GM23338 (cell line): ENCODE measurements at regions not wholly inside any gene's neighbourhood (a gene's known extent, or its start where the extent isn't known, plus 50 kb on each side); places are given as distances from the start of the nearest gene placed in this dataset.

Experiments
- ATAC-seq: fragments of 200-7000 bp; cut with Tn5 transposase; 3 replicates; pipeline ENCODE4 v1.9.1; 2020
- DNase-seq: peaks from one replicate; pipeline ENCODE4 v3.0.0-alpha.2; 2015; ENCODE audit warnings: low spot score
- H2AFZ ChIP-seq: fragments of 200-600 bp; sonication (generic); 2 replicates; pipeline ENCODE4 v1.8.0; 2016; ENCODE audit warnings: antibody characterized with exemption, mild to moderate bottlenecking, moderate library complexity
- H3F3A ChIP-seq: fragments of 200-600 bp; sonication (generic); replicated peaks from 2 replicates; pipeline ENCODE4 v1.8.0; 2017; ENCODE audit warnings: antibody characterized with exemption, mixed run types, low read depth
- H3K27ac ChIP-seq: fragments of 200-600 bp; sonication (generic); 2 replicates; pipeline ENCODE4 v1.6.1; 2016; ENCODE audit warnings: low read depth
- H3K27me3 ChIP-seq: fragments of 200-600 bp; sonication (generic); 2 replicates; pipeline ENCODE4 v1.8.0; 2016; ENCODE audit warnings: mild to moderate bottlenecking, mixed run types, moderate library complexity; ENCODE audit not compliant: insufficient read depth
- H3K36me3 ChIP-seq: fragments of 200-600 bp; sonication (generic); 2 replicates; pipeline ENCODE4 v1.8.0; 2016; ENCODE audit warnings: mild to moderate bottlenecking; ENCODE audit not compliant: insufficient read depth
- H3K4me1 ChIP-seq: fragments of 200-600 bp; sonication (generic); 2 replicates; pipeline ENCODE4 v1.8.0; 2016; ENCODE audit warnings: mild to moderate bottlenecking, moderate library complexity; ENCODE audit not compliant: insufficient read depth
- H3K4me2 ChIP-seq: fragments of 200-600 bp; sonication (generic); 2 replicates; pipeline ENCODE4 v1.7.1; 2017; ENCODE audit warnings: mixed run types
- H3K4me3 ChIP-seq: fragments of 200-600 bp; sonication (generic); 2 replicates; pipeline ENCODE4 v1.6.1; 2016; ENCODE audit warnings: mixed run types
- H3K79me2 ChIP-seq: fragments of 200-600 bp; sonication (generic); replicated peaks from 2 replicates; pipeline ENCODE4 v1.8.0; 2017; ENCODE audit warnings: mild to moderate bottlenecking; ENCODE audit not compliant: insufficient read depth
- H3K9me2 ChIP-seq: fragments of 200-600 bp; sonication (generic); 2 replicates; pipeline ENCODE4 v1.8.0; 2017; ENCODE audit not compliant: insufficient read depth
- H4K20me1 ChIP-seq: fragments of 200-600 bp; sonication (generic); replicated peaks from 2 replicates; pipeline ENCODE4 v1.8.0; 2017; ENCODE audit warnings: mild to moderate bottlenecking; ENCODE audit not compliant: insufficient read depth
- H3K27ac Mint-ChIP-seq: 2 replicates; pipeline ENCODE4 v1.8.0; 2020; ENCODE audit warnings: inconsistent platforms, mild to moderate bottlenecking, moderate library complexity, mixed read lengths
- H3K27me3 Mint-ChIP-seq: 3 replicates; pipeline ENCODE4 v1.8.0; 2022; ENCODE audit warnings: low read depth, mild to moderate bottlenecking, moderate library complexity, mixed read lengths, inconsistent platforms; ENCODE audit not compliant: insufficient read depth, poor library complexity
- H3K36me3 Mint-ChIP-seq: 3 replicates; pipeline ENCODE4 v1.8.0; 2021; ENCODE audit warnings: low read depth, mild to moderate bottlenecking, inconsistent platforms, moderate library complexity, mixed read lengths
- H3K4me1 Mint-ChIP-seq: 3 replicates; pipeline ENCODE4 v1.8.0; 2020; ENCODE audit warnings: mild to moderate bottlenecking, inconsistent platforms, mixed read lengths
- H3K4me3 Mint-ChIP-seq: 3 replicates; pipeline ENCODE4 v1.8.0; 2021; ENCODE audit warnings: moderate library complexity, mild to moderate bottlenecking, inconsistent platforms, mixed read lengths
- H3K9me3 Mint-ChIP-seq: 3 replicates; pipeline ENCODE4 v1.8.0; 2020; ENCODE audit warnings: moderate library complexity, mild to moderate bottlenecking, inconsistent platforms, mixed read lengths
- CREB1 ChIP-seq: fragments of 250-450 bp; sonication (Bioruptor Pico); IDR thresholded peaks from 2 replicates; pipeline ENCODE4 v1.5.0; 2020; ENCODE audit warnings: low read depth, mild to moderate bottlenecking, moderate library complexity
- EZH2 ChIP-seq: fragments of 200-600 bp; sonication (generic); IDR thresholded peaks from one replicate; pipeline ENCODE4 v1.8.0; 2017; ENCODE audit warnings: antibody characterized with exemption, mild to moderate bottlenecking, low read depth; ENCODE audit not compliant: unreplicated experiment
- EZH2phosphoT487 ChIP-seq: fragments of 200-600 bp; sonication (generic); IDR thresholded peaks from one replicate; pipeline ENCODE4 v1.8.1; 2018; ENCODE audit warnings: antibody characterized with exemption; ENCODE audit not compliant: unreplicated experiment
- JUNB ChIP-seq: IDR thresholded peaks from one replicate; pipeline ENCODE4 v1.6.1; 2016; ENCODE audit warnings: antibody characterized with exemption; ENCODE audit not compliant: unreplicated experiment
- NANOG ChIP-seq: IDR thresholded peaks from 2 replicates; pipeline ENCODE4 v1.6.1; 2016; ENCODE audit warnings: antibody characterized with exemption, borderline replicate concordance
- POLR2AphosphoS5 ChIP-seq: IDR thresholded peaks from 2 replicates; pipeline ENCODE4 v1.6.1; 2016; ENCODE audit warnings: antibody characterized with exemption, low read depth
- STAT1 ChIP-seq: IDR thresholded peaks from one replicate; pipeline ENCODE4 v1.6.1; 2016; ENCODE audit warnings: antibody characterized with exemption; ENCODE audit not compliant: unreplicated experiment
- ZNF114 ChIP-seq: fragments of 250-450 bp; sonication (Bioruptor Pico); IDR thresholded peaks from 2 replicates; pipeline ENCODE4 v1.5.0; 2020; ENCODE audit warnings: mild to moderate bottlenecking, moderate library complexity
- TF ChIP-seq, protein P1 (sequence below): fragments of 250-450 bp; sonication (Bioruptor Pico); IDR thresholded peaks from 2 replicates; pipeline ENCODE4 v1.5.0; 2020; ENCODE audit warnings: mild to moderate bottlenecking, moderate library complexity
- TF ChIP-seq, protein P2 (sequence below), 2 experiments: fragments of 200-600 bp in 1 of 2; sonication (generic) in 1 of 2; conservative IDR thresholded peaks; 2 replicates each; pipeline versions ENCODE4 v1.5.1 to v1.6.1; 2016 to 2017; ENCODE audit warnings: antibody characterized with exemption in 2 of 2, low read depth in 2 of 2, mild to moderate bottlenecking in 2 of 2, moderate library complexity in 1 of 2
- TF ChIP-seq, protein P3 (sequence below): IDR thresholded peaks from one replicate; pipeline ENCODE4 v1.6.1; 2018; ENCODE audit warnings: antibody characterized with exemption; ENCODE audit not compliant: unreplicated experiment

DNA sequence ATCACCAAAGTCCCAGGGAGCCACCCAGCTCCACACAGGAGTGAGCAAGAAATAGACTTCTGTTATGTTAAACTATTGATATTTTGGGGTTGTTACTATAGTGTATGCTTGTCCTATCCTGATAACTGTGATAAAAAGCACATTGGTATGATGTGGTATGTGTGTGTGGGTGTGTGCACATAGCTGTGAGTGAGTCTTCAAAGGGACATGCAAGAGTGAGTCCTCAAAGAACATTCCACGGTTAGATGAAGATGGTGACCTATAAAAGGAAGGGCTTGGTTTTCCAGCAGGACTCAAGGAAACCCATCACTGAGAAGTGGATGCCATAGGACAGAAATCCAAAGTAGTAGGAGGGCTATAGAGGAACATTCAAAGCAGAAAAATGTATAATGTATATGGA is 342.9 kb downstream of the TSN start:
- no peak overlapping the region for H3K27ac ChIP-seq
- ATAC-seq, result no peak
- no peak for TF ChIP-seq CREB1 (CRISPR knock-in tag)
- no peak for TF ChIP-seq POLR2AphosphoS5
- no peak for TF ChIP-seq EZH2phosphoT487
- no peak for TF ChIP-seq STAT1
- Mint-ChIP-seq H3K36me3 (no peaks in the 10 kb centered on the region), H3K27ac (no peak overlapping the region), H3K9me3 (peaks cover 9% of the 10 kb centered on the region), H3K27me3 (no peaks in the 10 kb centered on the region), H3K4me3 (no peak overlapping the region), H3K4me1 (no peaks in the 10 kb centered on the region)
- H3K36me3 ChIP-seq, result no peaks in the 10 kb centered on the region
- no peaks in the 10 kb centered on the region for H3K27me3 ChIP-seq
- no peak overlapping the region for H3K4me2 ChIP-seq
- no peaks in the 10 kb centered on the region for H4K20me1 ChIP-seq
- H3K4me3 ChIP-seq, result no peak overlapping the region
- H3K79me2 ChIP-seq, result no peaks in the 10 kb centered on the region
- peaks cover 19% of the 10 kb centered on the region; the same call in 1 of the 2 replicates for H3K9me2 ChIP-seq
- H3F3A ChIP-seq, result no peaks in the 10 kb centered on the region
- no peak for DNase-seq
- H3K4me1 ChIP-seq, result no peaks in the 10 kb centered on the region
- H2AFZ ChIP-seq, result no peak overlapping the region

DNA sequence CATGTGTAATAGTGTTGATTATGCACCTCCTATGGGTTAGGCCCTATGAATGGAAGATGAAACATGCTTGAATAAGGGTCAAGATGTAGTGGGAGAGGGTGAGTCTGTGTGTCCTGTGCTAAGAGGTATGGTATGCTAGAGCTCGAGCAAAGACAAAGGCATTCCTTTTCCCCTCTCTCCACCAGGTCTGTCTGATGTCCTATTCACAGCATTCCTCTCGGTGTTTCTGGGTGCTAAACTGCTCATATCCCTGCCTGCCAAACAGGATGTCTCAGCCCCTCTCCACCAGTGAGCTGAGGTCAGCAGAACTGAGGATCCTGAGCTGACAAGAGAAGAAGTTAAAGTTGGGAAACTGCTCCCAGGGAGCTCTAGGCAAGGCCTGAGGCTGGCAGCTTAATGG is 344.9 kb downstream of the TSN start:
- no peaks in the 10 kb centered on the region for H3K79me2 ChIP-seq
- no peaks in the 10 kb centered on the region for H3K27me3 ChIP-seq
- H3K9me2 ChIP-seq, result peaks cover 23% of the 10 kb centered on the region
- H2AFZ ChIP-seq, result peak overlapping the region; percentile 61
- ATAC-seq, result peak; percentile 82
- Mint-ChIP-seq H3K27me3 (no peaks in the 10 kb centered on the region), H3K4me1 (no peaks in the 10 kb centered on the region), H3K4me3 (no peak overlapping the region), H3K27ac (no peak overlapping the region), H3K9me3 (peaks cover 19% of the 10 kb centered on the region), H3K36me3 (no peaks in the 10 kb centered on the region)
- no peaks in the 10 kb centered on the region for H3K4me1 ChIP-seq
- no peaks in the 10 kb centered on the region for H4K20me1 ChIP-seq
- H3K27ac ChIP-seq, result no peak overlapping the region
- peak; percentile 41 for DNase-seq
- H3K4me3 ChIP-seq, result no peak overlapping the region
- H3F3A ChIP-seq, result no peaks in the 10 kb centered on the region
- no peaks in the 10 kb centered on the region for H3K36me3 ChIP-seq
- no peak overlapping the region for H3K4me2 ChIP-seq
- TF ChIP-seq NANOG, result no peak
- TF ChIP-seq, protein P1, sequence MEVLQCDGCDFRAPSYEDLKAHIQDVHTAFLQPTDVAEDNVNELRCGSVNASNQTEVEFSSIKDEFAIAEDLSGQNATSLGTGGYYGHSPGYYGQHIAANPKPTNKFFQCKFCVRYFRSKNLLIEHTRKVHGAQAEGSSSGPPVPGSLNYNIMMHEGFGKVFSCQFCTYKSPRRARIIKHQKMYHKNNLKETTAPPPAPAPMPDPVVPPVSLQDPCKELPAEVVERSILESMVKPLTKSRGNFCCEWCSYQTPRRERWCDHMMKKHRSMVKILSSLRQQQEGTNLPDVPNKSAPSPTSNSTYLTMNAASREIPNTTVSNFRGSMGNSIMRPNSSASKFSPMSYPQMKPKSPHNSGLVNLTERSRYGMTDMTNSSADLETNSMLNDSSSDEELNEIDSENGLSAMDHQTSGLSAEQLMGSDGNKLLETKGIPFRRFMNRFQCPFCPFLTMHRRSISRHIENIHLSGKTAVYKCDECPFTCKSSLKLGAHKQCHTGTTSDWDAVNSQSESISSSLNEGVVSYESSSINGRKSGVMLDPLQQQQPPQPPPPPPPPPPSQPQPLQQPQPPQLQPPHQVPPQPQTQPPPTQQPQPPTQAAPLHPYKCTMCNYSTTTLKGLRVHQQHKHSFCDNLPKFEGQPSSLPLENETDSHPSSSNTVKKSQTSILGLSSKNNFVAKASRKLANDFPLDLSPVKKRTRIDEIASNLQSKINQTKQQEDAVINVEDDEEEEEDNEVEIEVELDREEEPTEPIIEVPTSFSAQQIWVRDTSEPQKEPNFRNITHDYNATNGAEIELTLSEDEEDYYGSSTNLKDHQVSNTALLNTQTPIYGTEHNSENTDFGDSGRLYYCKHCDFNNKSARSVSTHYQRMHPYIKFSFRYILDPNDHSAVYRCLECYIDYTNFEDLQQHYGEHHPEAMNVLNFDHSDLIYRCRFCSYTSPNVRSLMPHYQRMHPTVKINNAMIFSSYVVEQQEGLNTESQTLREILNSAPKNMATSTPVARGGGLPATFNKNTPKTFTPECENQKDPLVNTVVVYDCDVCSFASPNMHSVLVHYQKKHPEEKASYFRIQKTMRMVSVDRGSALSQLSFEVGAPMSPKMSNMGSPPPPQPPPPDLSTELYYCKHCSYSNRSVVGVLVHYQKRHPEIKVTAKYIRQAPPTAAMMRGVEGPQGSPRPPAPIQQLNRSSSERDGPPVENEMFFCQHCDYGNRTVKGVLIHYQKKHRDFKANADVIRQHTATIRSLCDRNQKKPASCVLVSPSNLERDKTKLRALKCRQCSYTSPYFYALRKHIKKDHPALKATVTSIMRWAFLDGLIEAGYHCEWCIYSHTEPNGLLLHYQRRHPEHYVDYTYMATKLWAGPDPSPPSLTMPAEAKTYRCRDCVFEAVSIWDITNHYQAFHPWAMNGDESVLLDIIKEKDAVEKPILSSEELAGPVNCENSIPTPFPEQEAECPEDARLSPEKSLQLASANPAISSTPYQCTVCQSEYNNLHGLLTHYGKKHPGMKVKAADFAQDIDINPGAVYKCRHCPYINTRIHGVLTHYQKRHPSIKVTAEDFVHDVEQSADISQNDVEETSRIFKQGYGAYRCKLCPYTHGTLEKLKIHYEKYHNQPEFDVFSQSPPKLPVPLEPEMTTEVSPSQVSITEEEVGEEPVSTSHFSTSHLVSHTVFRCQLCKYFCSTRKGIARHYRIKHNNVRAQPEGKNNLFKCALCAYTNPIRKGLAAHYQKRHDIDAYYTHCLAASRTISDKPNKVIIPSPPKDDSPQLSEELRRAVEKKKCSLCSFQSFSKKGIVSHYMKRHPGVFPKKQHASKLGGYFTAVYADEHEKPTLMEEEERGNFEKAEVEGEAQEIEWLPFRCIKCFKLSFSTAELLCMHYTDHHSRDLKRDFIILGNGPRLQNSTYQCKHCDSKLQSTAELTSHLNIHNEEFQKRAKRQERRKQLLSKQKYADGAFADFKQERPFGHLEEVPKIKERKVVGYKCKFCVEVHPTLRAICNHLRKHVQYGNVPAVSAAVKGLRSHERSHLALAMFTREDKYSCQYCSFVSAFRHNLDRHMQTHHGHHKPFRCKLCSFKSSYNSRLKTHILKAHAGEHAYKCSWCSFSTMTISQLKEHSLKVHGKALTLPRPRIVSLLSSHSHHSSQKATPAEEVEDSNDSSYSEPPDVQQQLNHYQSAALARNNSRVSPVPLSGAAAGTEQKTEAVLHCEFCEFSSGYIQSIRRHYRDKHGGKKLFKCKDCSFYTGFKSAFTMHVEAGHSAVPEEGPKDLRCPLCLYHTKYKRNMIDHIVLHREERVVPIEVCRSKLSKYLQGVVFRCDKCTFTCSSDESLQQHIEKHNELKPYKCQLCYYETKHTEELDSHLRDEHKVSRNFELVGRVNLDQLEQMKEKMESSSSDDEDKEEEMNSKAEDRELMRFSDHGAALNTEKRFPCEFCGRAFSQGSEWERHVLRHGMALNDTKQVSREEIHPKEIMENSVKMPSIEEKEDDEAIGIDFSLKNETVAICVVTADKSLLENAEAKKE (CRISPR knock-in tag), result no peak
- TF ChIP-seq CREB1 (CRISPR knock-in tag), result no peak
- no peak for TF ChIP-seq ZNF114
- no peak for TF ChIP-seq EZH2
- no peak for TF ChIP-seq EZH2phosphoT487
- no peak for TF ChIP-seq STAT1
- TF ChIP-seq, protein P2, sequence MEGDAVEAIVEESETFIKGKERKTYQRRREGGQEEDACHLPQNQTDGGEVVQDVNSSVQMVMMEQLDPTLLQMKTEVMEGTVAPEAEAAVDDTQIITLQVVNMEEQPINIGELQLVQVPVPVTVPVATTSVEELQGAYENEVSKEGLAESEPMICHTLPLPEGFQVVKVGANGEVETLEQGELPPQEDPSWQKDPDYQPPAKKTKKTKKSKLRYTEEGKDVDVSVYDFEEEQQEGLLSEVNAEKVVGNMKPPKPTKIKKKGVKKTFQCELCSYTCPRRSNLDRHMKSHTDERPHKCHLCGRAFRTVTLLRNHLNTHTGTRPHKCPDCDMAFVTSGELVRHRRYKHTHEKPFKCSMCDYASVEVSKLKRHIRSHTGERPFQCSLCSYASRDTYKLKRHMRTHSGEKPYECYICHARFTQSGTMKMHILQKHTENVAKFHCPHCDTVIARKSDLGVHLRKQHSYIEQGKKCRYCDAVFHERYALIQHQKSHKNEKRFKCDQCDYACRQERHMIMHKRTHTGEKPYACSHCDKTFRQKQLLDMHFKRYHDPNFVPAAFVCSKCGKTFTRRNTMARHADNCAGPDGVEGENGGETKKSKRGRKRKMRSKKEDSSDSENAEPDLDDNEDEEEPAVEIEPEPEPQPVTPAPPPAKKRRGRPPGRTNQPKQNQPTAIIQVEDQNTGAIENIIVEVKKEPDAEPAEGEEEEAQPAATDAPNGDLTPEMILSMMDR (conservative IDR thresholded peaks at IDR 0.05; ENCODE audit: low read depth in 2 of 2), result no peak
- TF ChIP-seq JUNB, result no peak
- TF ChIP-seq POLR2AphosphoS5, result no peak
- TF ChIP-seq, protein P3, sequence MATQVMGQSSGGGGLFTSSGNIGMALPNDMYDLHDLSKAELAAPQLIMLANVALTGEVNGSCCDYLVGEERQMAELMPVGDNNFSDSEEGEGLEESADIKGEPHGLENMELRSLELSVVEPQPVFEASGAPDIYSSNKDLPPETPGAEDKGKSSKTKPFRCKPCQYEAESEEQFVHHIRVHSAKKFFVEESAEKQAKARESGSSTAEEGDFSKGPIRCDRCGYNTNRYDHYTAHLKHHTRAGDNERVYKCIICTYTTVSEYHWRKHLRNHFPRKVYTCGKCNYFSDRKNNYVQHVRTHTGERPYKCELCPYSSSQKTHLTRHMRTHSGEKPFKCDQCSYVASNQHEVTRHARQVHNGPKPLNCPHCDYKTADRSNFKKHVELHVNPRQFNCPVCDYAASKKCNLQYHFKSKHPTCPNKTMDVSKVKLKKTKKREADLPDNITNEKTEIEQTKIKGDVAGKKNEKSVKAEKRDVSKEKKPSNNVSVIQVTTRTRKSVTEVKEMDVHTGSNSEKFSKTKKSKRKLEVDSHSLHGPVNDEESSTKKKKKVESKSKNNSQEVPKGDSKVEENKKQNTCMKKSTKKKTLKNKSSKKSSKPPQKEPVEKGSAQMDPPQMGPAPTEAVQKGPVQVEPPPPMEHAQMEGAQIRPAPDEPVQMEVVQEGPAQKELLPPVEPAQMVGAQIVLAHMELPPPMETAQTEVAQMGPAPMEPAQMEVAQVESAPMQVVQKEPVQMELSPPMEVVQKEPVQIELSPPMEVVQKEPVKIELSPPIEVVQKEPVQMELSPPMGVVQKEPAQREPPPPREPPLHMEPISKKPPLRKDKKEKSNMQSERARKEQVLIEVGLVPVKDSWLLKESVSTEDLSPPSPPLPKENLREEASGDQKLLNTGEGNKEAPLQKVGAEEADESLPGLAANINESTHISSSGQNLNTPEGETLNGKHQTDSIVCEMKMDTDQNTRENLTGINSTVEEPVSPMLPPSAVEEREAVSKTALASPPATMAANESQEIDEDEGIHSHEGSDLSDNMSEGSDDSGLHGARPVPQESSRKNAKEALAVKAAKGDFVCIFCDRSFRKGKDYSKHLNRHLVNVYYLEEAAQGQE, result no peak
